GM10266 (cell line): ENCODE measurements at regions not wholly inside any gene's neighbourhood (a gene's known extent, or its start where the extent isn't known, plus 50 kb on each side); places are given as distances from the start of the nearest gene placed in this dataset.
A peak's percentile ranks its signal among the peaks of the same experiment; 100 is the strongest.

Experiments used
- DNase-seq: peaks from one replicate; pipeline ENCODE4 v3.0.0; 2012; ENCODE audit errors: extremely low spot score
- TF ChIP-seq, protein P1 (sequence below): IDR thresholded peaks from 2 replicates; pipeline ENCODE4 v1.5.1; 2012; ENCODE audit warnings: mild to moderate bottlenecking, low read depth; ENCODE audit not compliant: control insufficient read depth, insufficient read depth; ENCODE audit errors: missing control alignments

DNA sequence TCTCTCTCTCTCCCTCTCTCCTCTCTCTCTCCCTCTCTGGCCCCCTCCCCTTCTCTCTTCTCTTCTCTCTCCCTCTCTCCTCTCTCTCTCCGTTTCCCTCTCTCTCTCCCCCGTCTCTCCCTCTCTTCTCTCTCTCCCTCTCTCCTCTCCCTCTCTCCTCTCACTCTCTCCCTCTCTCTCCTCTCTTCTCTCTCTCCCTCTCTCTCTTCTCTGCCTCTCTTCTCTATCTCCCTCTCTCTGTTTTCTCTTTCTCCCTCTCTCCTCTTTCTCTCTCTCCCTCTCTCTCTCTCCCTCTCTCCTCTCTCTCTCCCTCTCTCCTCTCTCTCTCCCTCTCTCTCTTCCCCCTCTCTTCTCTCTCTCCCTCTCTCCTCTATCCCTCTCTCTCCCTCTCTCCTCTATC lies 98.3 kb upstream of the FGF3 start:
- TF ChIP-seq, protein P1, sequence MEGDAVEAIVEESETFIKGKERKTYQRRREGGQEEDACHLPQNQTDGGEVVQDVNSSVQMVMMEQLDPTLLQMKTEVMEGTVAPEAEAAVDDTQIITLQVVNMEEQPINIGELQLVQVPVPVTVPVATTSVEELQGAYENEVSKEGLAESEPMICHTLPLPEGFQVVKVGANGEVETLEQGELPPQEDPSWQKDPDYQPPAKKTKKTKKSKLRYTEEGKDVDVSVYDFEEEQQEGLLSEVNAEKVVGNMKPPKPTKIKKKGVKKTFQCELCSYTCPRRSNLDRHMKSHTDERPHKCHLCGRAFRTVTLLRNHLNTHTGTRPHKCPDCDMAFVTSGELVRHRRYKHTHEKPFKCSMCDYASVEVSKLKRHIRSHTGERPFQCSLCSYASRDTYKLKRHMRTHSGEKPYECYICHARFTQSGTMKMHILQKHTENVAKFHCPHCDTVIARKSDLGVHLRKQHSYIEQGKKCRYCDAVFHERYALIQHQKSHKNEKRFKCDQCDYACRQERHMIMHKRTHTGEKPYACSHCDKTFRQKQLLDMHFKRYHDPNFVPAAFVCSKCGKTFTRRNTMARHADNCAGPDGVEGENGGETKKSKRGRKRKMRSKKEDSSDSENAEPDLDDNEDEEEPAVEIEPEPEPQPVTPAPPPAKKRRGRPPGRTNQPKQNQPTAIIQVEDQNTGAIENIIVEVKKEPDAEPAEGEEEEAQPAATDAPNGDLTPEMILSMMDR = no peak
- no peak for DNase-seq

DNA sequence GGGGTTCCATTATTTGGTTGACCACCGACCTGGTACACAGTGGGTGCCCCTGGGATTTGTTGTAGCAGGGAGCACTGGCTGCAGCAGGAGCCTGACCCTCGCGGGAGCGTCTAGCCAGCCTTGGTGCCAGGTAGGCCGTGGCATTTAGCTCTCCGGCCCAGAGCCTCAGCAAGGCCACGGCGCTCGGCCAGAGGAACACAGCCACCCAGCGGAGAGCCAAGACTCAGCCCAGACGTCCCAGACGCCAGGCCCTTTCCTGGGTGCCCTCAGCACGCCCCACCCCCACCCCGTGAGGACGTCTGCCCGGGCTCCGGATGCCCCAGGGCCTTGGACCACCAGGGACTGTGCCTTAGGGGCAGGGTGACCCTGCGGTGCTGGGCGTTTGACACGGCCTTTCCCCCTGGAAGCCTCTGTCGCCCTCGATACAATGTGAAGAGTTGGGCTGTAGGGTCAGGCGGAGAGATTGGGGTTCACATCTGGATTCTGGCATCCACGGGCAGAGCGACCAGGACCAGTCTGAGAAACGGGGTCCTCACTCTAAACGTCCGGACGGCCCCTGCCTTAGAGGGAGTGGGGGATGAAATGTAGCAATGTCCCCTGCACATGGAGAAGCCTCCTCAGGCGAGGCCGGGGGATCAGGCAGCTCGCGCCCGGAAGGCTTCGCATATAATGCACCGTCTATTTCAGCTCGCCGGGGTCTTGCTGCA lies 99.2 kb upstream of the FGF3 start:
- TF ChIP-seq, protein P1 = no peak
- no peak for DNase-seq

DNA sequence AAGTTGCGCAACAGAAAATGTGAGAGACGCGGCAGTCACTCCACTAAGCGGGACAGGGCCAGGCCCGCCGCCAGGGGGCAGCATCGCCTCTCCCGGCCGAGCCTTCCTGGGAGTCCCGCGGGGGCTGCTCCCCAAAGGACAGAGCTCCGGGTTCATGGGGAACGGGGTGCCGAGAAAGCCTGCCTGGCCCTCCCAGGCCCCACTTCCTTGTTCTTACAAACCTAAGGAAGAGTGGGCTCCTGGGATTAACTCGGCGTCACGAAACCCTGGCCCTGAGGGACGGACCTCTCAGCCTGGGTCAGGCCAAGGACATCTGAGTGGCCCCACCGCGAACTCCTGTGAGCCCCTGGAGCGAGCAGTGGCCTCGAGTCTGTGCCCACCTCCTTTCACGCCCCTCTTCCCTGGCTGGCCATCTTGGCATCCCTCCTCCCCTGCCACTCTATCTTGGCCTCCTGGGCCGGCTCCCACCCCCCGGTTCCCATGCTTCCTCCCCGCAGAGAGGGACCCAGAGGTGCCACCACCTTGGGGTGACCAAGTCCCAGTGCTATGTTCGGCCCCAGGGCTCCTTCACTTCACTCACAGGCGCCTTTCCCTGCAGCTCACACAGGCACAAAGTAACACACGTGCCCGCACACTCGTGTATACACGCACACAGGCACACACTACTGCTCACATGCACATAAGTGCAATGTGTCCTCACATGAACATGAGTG lies 99.9 kb upstream of the FGF3 start:
- TF ChIP-seq, protein P1 = peak; percentile 79
- peak; percentile 72 for DNase-seq

DNA sequence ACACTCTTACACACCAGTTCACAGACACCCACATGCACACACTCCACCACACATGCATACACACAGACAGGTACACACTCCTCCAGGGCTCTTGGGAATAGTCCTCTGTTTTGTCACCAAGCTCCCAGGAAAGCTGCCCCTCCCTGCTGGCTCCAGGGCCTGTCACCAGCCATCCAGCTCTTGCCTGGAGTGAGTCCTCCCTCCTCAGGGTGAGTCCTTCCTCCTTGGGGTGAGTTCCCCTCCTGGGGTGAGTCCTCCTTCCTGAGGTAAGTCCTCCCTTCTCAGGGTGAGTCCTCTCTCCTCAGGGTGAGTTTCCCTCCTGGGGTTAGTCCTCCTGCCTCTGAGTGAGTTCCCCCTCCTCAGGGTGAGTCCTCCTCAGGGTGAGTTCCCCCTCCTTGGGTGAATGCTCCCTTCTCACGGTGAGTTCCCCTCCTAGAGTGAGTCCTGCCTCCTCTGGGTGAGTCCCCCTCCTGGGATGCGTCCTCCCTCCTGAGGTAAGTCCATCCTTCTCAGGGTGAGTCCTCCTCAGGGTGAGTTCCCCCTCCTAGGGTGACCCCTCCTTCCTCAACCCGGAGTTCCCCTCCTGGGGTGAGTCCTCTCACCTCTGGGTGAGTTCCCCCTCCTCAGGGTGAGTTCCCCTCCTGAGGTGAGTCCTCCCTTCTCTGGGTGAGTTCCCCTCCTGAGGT lies 100.6 kb upstream of the FGF3 start:
- no peak for DNase-seq

DNA sequence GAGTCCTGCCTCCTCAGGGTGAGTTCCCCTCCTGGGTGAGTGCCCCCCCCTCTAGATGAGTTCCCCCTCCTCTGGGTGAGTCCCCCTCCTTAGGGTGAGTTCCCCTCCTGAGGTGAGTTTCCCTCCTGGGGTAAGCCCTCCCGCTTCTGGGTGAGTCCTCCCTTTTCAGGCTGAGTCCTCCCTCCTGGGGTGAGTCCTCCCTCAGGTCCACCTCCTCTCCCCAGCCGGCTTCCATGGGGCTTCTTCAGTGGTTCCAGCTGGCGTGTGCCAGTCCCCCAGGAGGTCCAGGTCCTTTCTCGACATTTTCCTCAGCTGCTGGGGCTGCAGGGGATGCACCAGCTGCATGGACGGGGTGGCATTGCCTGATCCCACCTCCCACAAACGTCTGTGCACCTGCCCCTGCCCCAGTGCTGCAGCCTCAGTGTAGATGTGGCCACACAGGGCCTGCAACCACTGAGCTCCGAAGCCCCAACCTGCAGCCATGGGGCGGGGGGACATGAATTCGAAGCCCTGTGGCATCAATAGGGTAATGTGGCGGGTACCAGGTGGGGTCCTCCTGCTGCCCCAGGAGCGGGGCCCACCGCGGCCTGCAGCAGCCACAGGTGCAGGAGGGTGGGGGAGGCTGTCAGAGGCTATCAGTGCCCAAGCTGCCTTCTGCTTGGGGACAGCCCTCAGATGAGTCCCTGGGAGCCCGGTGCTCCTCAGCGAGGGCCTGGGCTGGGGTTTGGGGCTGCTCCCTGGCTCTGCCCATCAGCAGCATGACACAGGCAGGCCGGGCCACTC lies 101.3 kb upstream of the FGF3 start:
- TF ChIP-seq, protein P1 = no peak
- no peak for DNase-seq

More for the DNA sequence above, 100.6 kb upstream of the FGF3 start:
- TF ChIP-seq, protein P1 = no peak

DNA sequence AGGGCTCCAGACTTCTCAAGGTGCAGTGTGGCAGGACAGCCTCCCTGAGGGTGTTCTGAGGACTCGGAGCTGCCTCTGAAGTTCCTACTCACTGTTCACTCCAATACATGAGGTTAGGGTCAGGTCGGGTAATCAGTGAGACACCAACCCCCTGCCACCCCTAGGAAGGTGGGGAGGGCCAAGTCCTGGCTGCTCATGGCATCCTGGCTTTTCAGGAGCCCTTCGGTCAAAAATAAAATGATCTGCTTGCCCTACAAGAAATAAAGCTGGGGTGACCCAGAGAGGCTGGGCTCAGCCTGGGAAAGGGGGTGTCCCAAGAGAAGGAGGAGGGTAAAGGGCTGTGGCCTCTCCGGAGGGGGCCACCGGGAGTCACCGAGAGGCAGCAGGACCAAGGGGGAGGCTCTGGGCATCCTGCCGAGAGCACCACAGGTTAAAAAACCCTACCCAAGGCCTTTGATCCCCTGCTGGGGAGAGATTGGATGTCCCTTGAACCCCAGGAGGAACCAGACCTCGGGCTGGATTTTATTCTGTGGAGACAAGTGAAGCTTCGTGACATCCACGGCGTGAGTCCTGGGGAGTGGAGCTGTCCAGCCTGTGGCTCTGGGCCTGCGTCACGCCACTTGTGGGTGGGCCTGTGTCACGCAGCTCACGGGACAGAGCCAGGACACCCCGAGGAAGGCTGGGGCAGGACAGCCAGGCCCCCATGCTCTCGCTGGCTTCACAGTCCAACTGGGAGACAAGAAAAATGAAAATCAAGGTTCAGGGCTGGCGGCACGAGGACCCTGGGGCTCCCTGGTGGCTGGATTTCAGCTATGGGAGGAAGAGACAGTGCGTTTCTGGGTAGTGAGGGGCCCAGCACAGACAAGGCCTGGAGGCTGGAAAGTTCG lies 102.2 kb upstream of the FGF3 start:
- TF ChIP-seq, protein P1 = no peak
- DNase-seq = no peak
